ENCODE measurements at regions not wholly inside any gene's neighbourhood (a gene's known extent, or its start where the extent isn't known, plus 50 kb on each side); places are given as distances from the start of the nearest gene placed in this dataset.
A peak's percentile ranks its signal among the peaks of the same experiment; 100 is the strongest.

DNA sequence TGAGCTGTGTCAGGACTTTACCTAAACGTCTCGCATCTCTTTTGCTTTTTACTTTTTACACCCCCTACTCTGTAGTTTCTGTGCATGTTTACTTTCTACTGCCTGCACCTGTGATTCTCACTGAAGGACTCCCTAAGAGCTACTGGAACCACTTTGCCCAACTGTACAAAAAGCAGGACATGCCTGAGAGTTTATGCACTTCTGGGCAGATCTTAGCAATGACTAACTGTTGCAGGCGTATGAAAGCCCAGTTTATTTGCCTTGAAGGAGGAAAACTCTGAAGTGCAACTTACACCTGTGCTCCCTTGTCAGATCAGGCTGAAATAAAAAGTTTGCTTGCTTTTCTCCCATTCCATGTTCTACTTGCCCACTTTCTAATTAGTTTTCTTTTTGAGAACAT lies 467.0 kb upstream of the USP24 start:
- no peak overlapping the region for H2AFZ ChIP-seq
- H3K36me3 ChIP-seq (ENCODE audit: low read depth) = no peaks in the 10 kb centered on the region
- 95 to 97% methylated on average over 3 of the region's 3 CpGs for WGBS, 2 experiments (ENCODE audit: low coverage in 1 of 2, low lambda C conversion rate in 2 of 2, missing lambda C conversion rate in 2 of 2)
- H3K4me2 ChIP-seq (ENCODE audit: unreplicated experiment) = no peak overlapping the region
- DNase-seq = no peak
- H3K9me2 ChIP-seq (ENCODE audit: insufficient read depth) = no peaks in the 10 kb centered on the region
- TF ChIP-seq EZH2phosphoT487 (IDR thresholded peaks at IDR 0.05; ENCODE audit: insufficient read depth, low read depth) (no peak), EZH2 (IDR thresholded peaks at IDR 0.05; ENCODE audit: insufficient read depth, poor library complexity, severe bottlenecking) (no peak)
- no peaks in the 10 kb centered on the region for H4K20me1 ChIP-seq (ENCODE audit: insufficient read depth)
- H3K79me2 ChIP-seq (ENCODE audit: insufficient read depth) = no peaks in the 10 kb centered on the region
- no peak overlapping the region for H3K9ac ChIP-seq
- H3K27me3 ChIP-seq (replicated peaks; ENCODE audit: insufficient read depth) = no peaks in the 10 kb centered on the region
- in situ Hi-C loops (cut with MboI) = no loop called here
- peaks cover 9% of the 10 kb centered on the region; the same call in 1 of the 2 replicates for H3F3A ChIP-seq (ENCODE audit: insufficient read depth)
- no peaks in the 10 kb centered on the region for H3K9me3 ChIP-seq (ENCODE audit: low read depth)
- no peak overlapping the region for H3K27ac ChIP-seq
- peaks cover 21% of the 10 kb centered on the region for H3K4me1 ChIP-seq (ENCODE audit: insufficient read depth)
- H3K4me3 ChIP-seq = no peak overlapping the region

DNA sequence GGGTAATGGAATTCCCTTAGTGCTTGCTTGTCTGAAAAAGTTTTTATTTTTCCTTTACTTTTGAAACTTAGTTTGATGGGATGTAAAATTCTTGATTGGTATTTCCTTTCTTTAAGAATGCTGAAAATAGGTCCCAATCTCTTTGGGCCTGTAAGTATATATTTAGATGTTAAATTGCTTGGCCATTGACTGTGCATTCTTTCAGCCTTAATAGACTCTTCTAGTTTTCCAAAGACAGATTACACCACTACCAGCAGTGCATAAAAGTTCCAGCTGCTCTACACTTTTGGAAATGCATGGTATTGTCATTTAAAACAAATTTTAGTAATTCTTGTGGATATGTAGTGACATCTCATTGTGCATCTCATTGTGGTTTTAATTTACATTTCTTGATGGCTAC lies 464.8 kb upstream of the USP24 start:
- H3K4me2 ChIP-seq (ENCODE audit: unreplicated experiment) = peak overlapping the region; percentile 23
- in situ Hi-C loops (cut with MboI) = no loop called here
- H3K27me3 ChIP-seq (replicated peaks; ENCODE audit: insufficient read depth) = no peaks in the 10 kb centered on the region
- H4K20me1 ChIP-seq (ENCODE audit: insufficient read depth) = no peaks in the 10 kb centered on the region
- no peaks in the 10 kb centered on the region for H3K9me2 ChIP-seq (ENCODE audit: insufficient read depth)
- DNase-seq = peak; percentile 50
- H3K36me3 ChIP-seq (ENCODE audit: low read depth) = no peaks in the 10 kb centered on the region
- H3K4me3 ChIP-seq = no peak overlapping the region
- TF ChIP-seq EZH2phosphoT487 (IDR thresholded peaks at IDR 0.05; ENCODE audit: insufficient read depth, low read depth) = no peak
- TF ChIP-seq EZH2 (IDR thresholded peaks at IDR 0.05; ENCODE audit: insufficient read depth, poor library complexity, severe bottlenecking) = no peak
- no peaks in the 10 kb centered on the region for H3K79me2 ChIP-seq (ENCODE audit: insufficient read depth)
- peaks cover 9% of the 10 kb centered on the region; the same call in 1 of the 2 replicates for H3F3A ChIP-seq (ENCODE audit: insufficient read depth)
- H3K4me1 ChIP-seq (ENCODE audit: insufficient read depth) = peaks cover 17% of the 10 kb centered on the region
- no peak overlapping the region for H2AFZ ChIP-seq
- no peaks in the 10 kb centered on the region for H3K9me3 ChIP-seq (ENCODE audit: low read depth)
- no peak overlapping the region for H3K9ac ChIP-seq
- peak overlapping the region; percentile 30; the same call in 1 of the 2 replicates for H3K27ac ChIP-seq

DNA sequence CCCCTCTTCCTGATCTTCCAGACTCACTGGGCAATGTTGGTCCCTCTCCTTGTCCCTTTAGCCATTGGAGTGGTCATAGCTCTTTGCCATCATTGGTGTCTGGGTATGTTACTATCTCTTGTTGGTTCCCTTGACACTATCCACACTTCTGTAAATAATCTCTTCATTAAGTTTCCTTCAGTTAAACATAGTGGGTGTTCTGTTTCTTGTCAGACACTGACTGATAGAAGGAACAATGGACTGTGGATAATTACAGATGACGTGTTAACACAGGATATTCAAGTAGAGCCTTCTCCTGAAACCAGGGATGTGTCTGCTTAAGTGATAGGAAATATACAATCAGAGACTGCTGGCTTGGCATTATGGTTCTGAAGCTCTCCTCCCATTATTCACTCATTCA lies 458.3 kb upstream of the USP24 start:
- no peak overlapping the region for H2AFZ ChIP-seq
- no peaks in the 10 kb centered on the region for H3K79me2 ChIP-seq (ENCODE audit: insufficient read depth)
- no peaks in the 10 kb centered on the region for H3K36me3 ChIP-seq (ENCODE audit: low read depth)
- H3K4me2 ChIP-seq (ENCODE audit: unreplicated experiment) = no peak overlapping the region
- in situ Hi-C loops (cut with MboI) = no loop called here
- H3K27ac ChIP-seq = no peak overlapping the region
- no peak overlapping the region for H3K4me3 ChIP-seq
- no peaks in the 10 kb centered on the region for H3K9me2 ChIP-seq (ENCODE audit: insufficient read depth)
- H3K27me3 ChIP-seq (replicated peaks; ENCODE audit: insufficient read depth) = no peaks in the 10 kb centered on the region
- peaks cover 7% of the 10 kb centered on the region; the same call in 1 of the 2 replicates for H3F3A ChIP-seq (ENCODE audit: insufficient read depth)
- H3K9ac ChIP-seq = no peak overlapping the region
- 64 to 67% methylated on average over 1 of the region's 1 CpG for WGBS, 2 experiments (ENCODE audit: low coverage in 1 of 2, low lambda C conversion rate in 2 of 2, missing lambda C conversion rate in 2 of 2)
- H4K20me1 ChIP-seq (ENCODE audit: insufficient read depth) = no peaks in the 10 kb centered on the region
- no peak for DNase-seq
- no peaks in the 10 kb centered on the region for H3K9me3 ChIP-seq (ENCODE audit: low read depth)
- TF ChIP-seq EZH2phosphoT487 (IDR thresholded peaks at IDR 0.05; ENCODE audit: insufficient read depth, low read depth) = no peak
- TF ChIP-seq EZH2 (IDR thresholded peaks at IDR 0.05; ENCODE audit: insufficient read depth, poor library complexity, severe bottlenecking) = no peak
- peaks cover 28% of the 10 kb centered on the region for H3K4me1 ChIP-seq (ENCODE audit: insufficient read depth)

DNA sequence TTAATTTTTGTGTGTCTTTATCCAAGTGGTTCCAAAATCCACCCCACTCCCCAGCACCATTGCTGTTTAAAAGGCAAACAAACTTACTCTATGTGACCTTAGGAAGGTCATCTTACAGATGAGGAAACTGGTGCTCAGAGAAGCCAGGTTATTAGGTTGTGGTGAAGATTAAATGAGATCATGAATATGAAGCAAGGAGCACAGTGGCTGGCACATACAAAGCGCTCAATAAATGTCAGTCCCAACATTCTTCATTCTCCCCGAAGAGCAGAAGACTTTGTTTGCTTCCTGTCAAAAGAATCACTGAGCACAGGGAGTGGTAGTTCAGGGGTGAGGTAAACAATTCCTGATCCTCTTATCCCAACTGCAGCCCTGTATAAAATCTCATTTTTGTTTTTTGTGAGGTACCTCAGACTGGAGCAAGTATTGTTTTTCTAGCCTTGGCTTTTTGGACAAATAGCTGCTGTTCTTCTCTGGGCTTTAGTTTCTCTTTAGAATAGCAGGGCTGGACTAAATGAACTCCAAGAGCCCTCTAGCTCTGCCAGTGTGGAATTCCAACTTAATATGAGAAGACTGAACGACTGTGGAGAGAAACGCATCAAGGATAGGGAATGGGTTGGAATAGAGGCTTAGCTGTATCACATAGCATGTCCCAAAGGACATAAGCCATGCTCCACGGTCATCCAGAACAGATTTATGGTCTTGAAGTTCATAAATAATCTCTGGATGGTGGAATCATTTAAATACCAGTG lies 455.3 kb upstream of the USP24 start:
- H3K27me3 ChIP-seq (replicated peaks; ENCODE audit: insufficient read depth) = no peaks in the 10 kb centered on the region
- no peaks in the 10 kb centered on the region for H3K36me3 ChIP-seq (ENCODE audit: low read depth)
- no peaks in the 10 kb centered on the region for H3K79me2 ChIP-seq (ENCODE audit: insufficient read depth)
- H4K20me1 ChIP-seq (ENCODE audit: insufficient read depth) = no peaks in the 10 kb centered on the region
- WGBS, 2 experiments (ENCODE audit: low coverage in 1 of 2, low lambda C conversion rate in 2 of 2, missing lambda C conversion rate in 2 of 2) = 13 to 14% methylated on average over 5 of the region's 5 CpGs
- peak overlapping the region; percentile 46; the same call in 1 of the 2 replicates for H3K27ac ChIP-seq
- H3K4me1 ChIP-seq (ENCODE audit: insufficient read depth) = peaks cover 28% of the 10 kb centered on the region
- H3K9ac ChIP-seq = peak overlapping the region; percentile 14; the same call in 1 of the 2 replicates
- H2AFZ ChIP-seq = peak overlapping the region; percentile 87
- peak; percentile 42 for DNase-seq
- peak overlapping the region; percentile 33 for H3K4me2 ChIP-seq (ENCODE audit: unreplicated experiment)
- H3K9me2 ChIP-seq (ENCODE audit: insufficient read depth) = no peaks in the 10 kb centered on the region
- peaks cover 7% of the 10 kb centered on the region; the same call in 1 of the 2 replicates for H3F3A ChIP-seq (ENCODE audit: insufficient read depth)
- in situ Hi-C loops (cut with MboI) = no loop called here
- H3K4me3 ChIP-seq = peak overlapping the region; percentile 34
- no peak for TF ChIP-seq EZH2phosphoT487 (IDR thresholded peaks at IDR 0.05; ENCODE audit: insufficient read depth, low read depth)
- TF ChIP-seq EZH2 (IDR thresholded peaks at IDR 0.05; ENCODE audit: insufficient read depth, poor library complexity, severe bottlenecking) = no peak
- no peaks in the 10 kb centered on the region for H3K9me3 ChIP-seq (ENCODE audit: low read depth)
